Kidney capillary endothelial cell (primary cell): ENCODE measurements at regions not wholly inside any gene's neighbourhood (a gene's known extent, or its start where the extent isn't known, plus 50 kb on each side); places are given as distances from the start of the nearest gene placed in this dataset.
"Not testable (repeated sequence)": the region's sequence is repeated elsewhere in the genome, so short reads cannot be mapped to it uniquely, and the experiment has no call there.

Source experiments
- DNase-seq: peaks from one replicate; pipeline ENCODE4 v3.0.0-alpha.2; 2018; ENCODE audit warnings: low spot score

- DNase-seq = peak; percentile 83
These were observed 344.9 kb downstream of the DCDC2C start for GRCh38 chr2:4047961-4048891.

GRCh38 chr2:4049463-4049862 lies 346.1 kb downstream of the DCDC2C start:
- no peak for DNase-seq

- peak; percentile 13 for DNase-seq
These were observed 350.6 kb downstream of the DCDC2C start for GRCh38 chr2:4053769-4054493.

- DNase-seq = no peak
These were observed 362.8 kb downstream of the DCDC2C start for GRCh38 chr2:4066217-4066616.

GRCh38 chr2:4073026-4073569 lies 369.7 kb downstream of the DCDC2C start:
- no peak for DNase-seq

- no peak for DNase-seq
These were observed 373.6 kb downstream of the DCDC2C start for GRCh38 chr2:4077017-4077416.

GRCh38 chr2:4085186-4085585 lies 381.8 kb downstream of the DCDC2C start:
- DNase-seq = no peak

GRCh38 chr2:4090668-4091630 lies 387.6 kb downstream of the DCDC2C start:
- no peak for DNase-seq

GRCh38 chr2:4091869-4092268 lies 388.5 kb downstream of the DCDC2C start:
- DNase-seq = no peak

GRCh38 chr2:4094743-4095142 lies 391.4 kb downstream of the DCDC2C start:
- DNase-seq = no peak

- DNase-seq = no peak
These were observed 393.8 kb downstream of the DCDC2C start for GRCh38 chr2:4096978-4097766.

- no peak for DNase-seq
These were observed 394.8 kb downstream of the DCDC2C start for GRCh38 chr2:4098137-4098536.

GRCh38 chr2:4101936-4102335 lies 398.6 kb downstream of the DCDC2C start:
- no peak for DNase-seq

- DNase-seq = no peak
These were observed 403.8 kb downstream of the DCDC2C start for GRCh38 chr2:4107179-4107578.

GRCh38 chr2:4110273-4110672 lies 406.9 kb downstream of the DCDC2C start:
- DNase-seq = no peak

- not testable (repeated sequence) for DNase-seq
These were observed 412.1 kb downstream of the DCDC2C start for GRCh38 chr2:4115435-4115834.

- no peak for DNase-seq
These were observed 419.4 kb downstream of the DCDC2C start for GRCh38 chr2:4122726-4123125.

GRCh38 chr2:4130651-4131050 lies 427.3 kb downstream of the DCDC2C start:
- DNase-seq = no peak

- peak; percentile 29 for DNase-seq
These were observed 431.5 kb downstream of the DCDC2C start for GRCh38 chr2:4134551-4135550.

GRCh38 chr2:4135765-4136164 lies 432.4 kb downstream of the DCDC2C start:
- DNase-seq = no peak
